Neutrophil (primary cell): ENCODE measurements at regions not wholly inside any gene's neighbourhood (a gene's known extent, or its start where the extent isn't known, plus 50 kb on each side); places are given as distances from the start of the nearest gene placed in this dataset.

ENCODE experiments used
- H3K27ac ChIP-seq: fragments of 200-600 bp; sonication (generic); 2 replicates; pipeline ENCODE4 v1.5.1; 2016; ENCODE audit warnings: mild to moderate bottlenecking, moderate library complexity
- H3K27me3 ChIP-seq: fragments of 200-600 bp; sonication (generic); 2 replicates; pipeline ENCODE4 v1.6.0; 2016; ENCODE audit warnings: mild to moderate bottlenecking
- H3K36me3 ChIP-seq: fragments of 200-600 bp; sonication (generic); 2 replicates; pipeline ENCODE4 v1.5.1; 2017
- H3K4me1 ChIP-seq, 2 experiments: fragments of 200-600 bp in 1 of 2; sonication (generic) in 1 of 2; 1 replicate in 1 of 2; 2 replicates in 1 of 2; pipeline versions ENCODE4 v1.5.1 to v1.6.1; 2013 to 2016; ENCODE audit warnings: low read depth in 1 of 2, low read length in 1 of 2, mild to moderate bottlenecking in 1 of 2, moderate library complexity in 1 of 2; ENCODE audit not compliant: control insufficient read depth in 1 of 2, insufficient read depth in 1 of 2
- H3K4me3 ChIP-seq, 2 experiments: fragments of 200-600 bp in 1 of 2; sonication (generic) in 1 of 2; 1 replicate in 1 of 2; 2 replicates in 1 of 2; pipeline ENCODE4 v1.5.1; 2013 to 2016; ENCODE audit warnings: low read depth in 1 of 2, low read length in 1 of 2, mild to moderate bottlenecking in 1 of 2, moderate library complexity in 1 of 2
- H3K9me3 ChIP-seq: fragments of 200-600 bp; sonication (generic); 2 replicates; pipeline ENCODE4 v1.5.1; 2016
- TF ChIP-seq, protein P1 (sequence below): fragments of 200-600 bp; sonication (generic); IDR thresholded peaks from 2 replicates; pipeline ENCODE4 v1.5.1; 2016; ENCODE audit warnings: antibody characterized with exemption

DNA sequence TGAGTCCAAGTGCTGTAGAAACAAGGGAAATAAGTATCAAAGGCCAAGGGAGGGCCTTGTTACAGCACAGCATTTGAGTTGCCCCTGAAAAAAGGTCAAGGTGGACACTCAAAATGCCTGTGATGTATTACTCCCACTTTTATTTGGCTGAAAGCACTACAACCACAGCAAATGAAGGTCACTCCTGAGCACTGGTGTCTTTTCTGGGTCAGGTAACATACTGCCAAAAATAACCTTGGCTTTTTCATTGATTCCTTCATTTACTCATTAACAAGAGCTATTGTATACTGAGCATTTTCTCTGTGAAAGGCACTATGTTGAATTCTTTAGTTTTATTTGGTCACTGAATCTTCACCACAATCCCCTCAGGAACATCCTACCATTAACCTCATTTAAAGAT lies 590.3 kb downstream of the BCL11A start:
- H3K27ac ChIP-seq, result no peak overlapping the region
- no peak overlapping the region for H3K4me3 ChIP-seq
- no peaks in the 10 kb centered on the region for H3K4me1 ChIP-seq
- TF ChIP-seq, protein P1, sequence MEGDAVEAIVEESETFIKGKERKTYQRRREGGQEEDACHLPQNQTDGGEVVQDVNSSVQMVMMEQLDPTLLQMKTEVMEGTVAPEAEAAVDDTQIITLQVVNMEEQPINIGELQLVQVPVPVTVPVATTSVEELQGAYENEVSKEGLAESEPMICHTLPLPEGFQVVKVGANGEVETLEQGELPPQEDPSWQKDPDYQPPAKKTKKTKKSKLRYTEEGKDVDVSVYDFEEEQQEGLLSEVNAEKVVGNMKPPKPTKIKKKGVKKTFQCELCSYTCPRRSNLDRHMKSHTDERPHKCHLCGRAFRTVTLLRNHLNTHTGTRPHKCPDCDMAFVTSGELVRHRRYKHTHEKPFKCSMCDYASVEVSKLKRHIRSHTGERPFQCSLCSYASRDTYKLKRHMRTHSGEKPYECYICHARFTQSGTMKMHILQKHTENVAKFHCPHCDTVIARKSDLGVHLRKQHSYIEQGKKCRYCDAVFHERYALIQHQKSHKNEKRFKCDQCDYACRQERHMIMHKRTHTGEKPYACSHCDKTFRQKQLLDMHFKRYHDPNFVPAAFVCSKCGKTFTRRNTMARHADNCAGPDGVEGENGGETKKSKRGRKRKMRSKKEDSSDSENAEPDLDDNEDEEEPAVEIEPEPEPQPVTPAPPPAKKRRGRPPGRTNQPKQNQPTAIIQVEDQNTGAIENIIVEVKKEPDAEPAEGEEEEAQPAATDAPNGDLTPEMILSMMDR, result no peak
- no peaks in the 10 kb centered on the region for H3K9me3 ChIP-seq
- H3K36me3 ChIP-seq, result no peaks in the 10 kb centered on the region
- no peaks in the 10 kb centered on the region for H3K27me3 ChIP-seq

DNA sequence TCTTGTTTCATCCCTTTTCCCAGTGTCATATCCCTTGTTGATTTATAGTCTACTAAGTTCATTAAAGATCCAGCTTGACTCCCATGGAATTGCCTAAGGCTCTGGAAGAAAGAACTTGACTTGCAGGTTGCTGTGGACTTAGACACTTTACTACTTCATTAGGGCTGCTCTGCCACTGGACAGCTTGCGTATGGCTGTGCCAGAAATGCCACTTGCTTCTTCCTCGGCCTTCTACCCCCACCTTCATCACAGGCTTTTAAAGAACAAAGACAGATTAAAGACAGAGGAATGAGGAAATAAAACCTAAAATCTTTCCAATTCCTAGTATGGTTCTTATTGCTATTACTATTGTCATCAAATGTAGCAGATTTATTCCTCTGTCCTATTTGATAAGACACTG lies 591.7 kb downstream of the BCL11A start:
- Histone ChIP-seq H3K4me3 (no peak overlapping the region), H3K36me3 (no peaks in the 10 kb centered on the region), H3K9me3 (no peaks in the 10 kb centered on the region), H3K27me3 (no peaks in the 10 kb centered on the region), H3K27ac (no peak overlapping the region), H3K4me1 (no peaks in the 10 kb centered on the region)
- TF ChIP-seq, protein P1, result no peak

DNA sequence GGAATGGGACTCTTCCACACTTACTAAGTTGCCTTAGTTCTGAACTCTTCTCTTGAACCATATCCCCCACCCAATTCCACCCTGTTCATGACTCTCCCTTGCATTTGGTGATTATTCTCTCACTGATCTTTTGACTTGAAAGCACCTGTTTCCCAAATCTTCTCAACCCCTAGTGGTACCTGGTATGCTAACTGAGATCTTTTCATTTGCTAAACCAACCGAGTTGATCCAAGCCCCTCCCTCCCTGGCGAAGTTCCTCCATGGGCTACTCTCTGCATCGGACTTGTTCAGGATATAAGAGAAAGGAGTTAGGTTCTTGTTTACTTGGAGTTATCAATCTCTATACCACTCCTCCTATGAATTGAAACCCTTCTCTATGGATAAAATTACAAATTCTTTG lies 593.5 kb downstream of the BCL11A start:
- Histone ChIP-seq H3K9me3 (no peaks in the 10 kb centered on the region), H3K36me3 (no peaks in the 10 kb centered on the region)
- TF ChIP-seq, protein P1, result no peak

DNA sequence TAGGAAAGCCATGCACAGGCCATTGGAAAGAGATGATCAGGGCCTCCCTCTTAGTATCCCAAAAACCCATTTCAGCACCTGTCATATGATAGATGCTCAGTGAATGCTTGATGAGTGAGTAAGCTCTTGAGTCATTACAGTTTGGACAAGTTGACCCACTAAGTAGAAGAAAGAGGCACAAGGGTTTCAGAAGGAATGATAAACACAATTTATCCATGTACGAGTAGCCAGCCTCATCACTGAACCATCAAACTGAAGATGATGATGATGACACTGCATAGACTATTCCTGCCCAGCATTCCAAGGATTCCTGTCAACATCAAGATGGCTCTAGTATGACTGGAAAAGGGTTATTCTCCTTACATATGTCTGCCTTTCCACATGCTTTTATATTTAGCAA lies 596.0 kb downstream of the BCL11A start:
- TF ChIP-seq, protein P1, result no peak
- no peaks in the 10 kb centered on the region for H3K36me3 ChIP-seq
- no peak overlapping the region for H3K4me3 ChIP-seq
- no peaks in the 10 kb centered on the region for H3K27me3 ChIP-seq
- no peaks in the 10 kb centered on the region for H3K4me1 ChIP-seq
- no peak overlapping the region for H3K27ac ChIP-seq
- H3K9me3 ChIP-seq, result no peaks in the 10 kb centered on the region

More for the DNA sequence above, 593.5 kb downstream of the BCL11A start:
- Histone ChIP-seq H3K4me1 (no peaks in the 10 kb centered on the region), H3K27ac (no peak overlapping the region), H3K27me3 (no peaks in the 10 kb centered on the region), H3K4me3 (no peak overlapping the region)

GRCh38 chr2:59956981-59957380 lies 596.5 kb downstream of the BCL11A start:
- Histone ChIP-seq H3K27me3 (no peaks in the 10 kb centered on the region), H3K27ac (no peak overlapping the region), H3K9me3 (no peaks in the 10 kb centered on the region), H3K4me1 (no peaks in the 10 kb centered on the region), H3K36me3 (no peaks in the 10 kb centered on the region), H3K4me3 (no peak overlapping the region)
- TF ChIP-seq, protein P1, result no peak
